ENCODE measurements at regions not wholly inside any gene's neighbourhood (a gene's known extent, or its start where the extent isn't known, plus 50 kb on each side); places are given as distances from the start of the nearest gene placed in this dataset.

DNA sequence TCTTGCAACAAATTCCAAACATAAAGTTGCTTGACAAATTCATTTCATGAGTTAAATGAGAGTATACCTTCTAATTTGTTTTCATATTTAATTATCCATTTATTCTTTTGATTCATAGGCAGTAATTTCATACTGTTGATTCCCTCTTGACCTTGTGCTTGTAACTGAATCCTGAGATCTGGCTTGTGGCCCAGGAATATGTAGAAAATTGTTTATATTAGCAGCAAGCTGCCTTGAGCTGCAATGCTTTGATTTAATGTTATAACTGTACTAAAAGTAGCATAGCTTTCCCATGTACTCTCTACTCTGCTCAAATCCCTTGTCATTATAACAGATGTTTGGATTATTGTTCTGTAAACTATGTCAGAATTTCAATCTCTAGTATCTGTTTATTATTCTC lies 780.7 kb downstream of the NR2F1-AS1 start:
- TF ChIP-seq, protein P1, sequence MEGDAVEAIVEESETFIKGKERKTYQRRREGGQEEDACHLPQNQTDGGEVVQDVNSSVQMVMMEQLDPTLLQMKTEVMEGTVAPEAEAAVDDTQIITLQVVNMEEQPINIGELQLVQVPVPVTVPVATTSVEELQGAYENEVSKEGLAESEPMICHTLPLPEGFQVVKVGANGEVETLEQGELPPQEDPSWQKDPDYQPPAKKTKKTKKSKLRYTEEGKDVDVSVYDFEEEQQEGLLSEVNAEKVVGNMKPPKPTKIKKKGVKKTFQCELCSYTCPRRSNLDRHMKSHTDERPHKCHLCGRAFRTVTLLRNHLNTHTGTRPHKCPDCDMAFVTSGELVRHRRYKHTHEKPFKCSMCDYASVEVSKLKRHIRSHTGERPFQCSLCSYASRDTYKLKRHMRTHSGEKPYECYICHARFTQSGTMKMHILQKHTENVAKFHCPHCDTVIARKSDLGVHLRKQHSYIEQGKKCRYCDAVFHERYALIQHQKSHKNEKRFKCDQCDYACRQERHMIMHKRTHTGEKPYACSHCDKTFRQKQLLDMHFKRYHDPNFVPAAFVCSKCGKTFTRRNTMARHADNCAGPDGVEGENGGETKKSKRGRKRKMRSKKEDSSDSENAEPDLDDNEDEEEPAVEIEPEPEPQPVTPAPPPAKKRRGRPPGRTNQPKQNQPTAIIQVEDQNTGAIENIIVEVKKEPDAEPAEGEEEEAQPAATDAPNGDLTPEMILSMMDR (IDR thresholded peaks at IDR 0.05) = no peak
- no peak for TF ChIP-seq POLR2A (IDR thresholded peaks at IDR 0.05)
